Prostate gland (tissue), 2 donors: ENCODE measurements at regions not wholly inside any gene's neighbourhood (a gene's known extent, or its start where the extent isn't known, plus 50 kb on each side); places are given as distances from the start of the nearest gene placed in this dataset.

Source experiments
- CTCF ChIP-seq, 4 experiments: fragments of 200-600 bp in 2 of 4; fragments of 450-650 bp in 2 of 4; sonication (generic) in 2 of 4; IDR thresholded peaks; 1 replicate in 3 of 4; 2 replicates in 1 of 4; pipeline ENCODE4 v1.5.1; 2016 to 2019; ENCODE audit warnings: antibody characterized with exemption in 4 of 4, mild to moderate bottlenecking in 2 of 4, moderate library complexity in 2 of 4
- POLR2A ChIP-seq: fragments of 450-650 bp; IDR thresholded peaks from one replicate; pipeline ENCODE4 v1.6.1; 2016; ENCODE audit warnings: antibody characterized with exemption, mild to moderate bottlenecking
- POLR2AphosphoS5 ChIP-seq: sonication (generic); formaldehyde crosslinking; IDR thresholded peaks from one replicate; pipeline ENCODE4 v1.6.1; 2017; ENCODE audit warnings: antibody characterized with exemption

GRCh38 chr15:81897057-81897677 lies 148.7 kb downstream of the MEX3B start:
- TF ChIP-seq CTCF (IDR thresholded peaks at IDR 0.05) (no peak), POLR2A (no peak), POLR2AphosphoS5 (no peak)
